ENCODE measurements at regions not wholly inside any gene's neighbourhood (a gene's known extent, or its start where the extent isn't known, plus 50 kb on each side); places are given as distances from the start of the nearest gene placed in this dataset.

DNA sequence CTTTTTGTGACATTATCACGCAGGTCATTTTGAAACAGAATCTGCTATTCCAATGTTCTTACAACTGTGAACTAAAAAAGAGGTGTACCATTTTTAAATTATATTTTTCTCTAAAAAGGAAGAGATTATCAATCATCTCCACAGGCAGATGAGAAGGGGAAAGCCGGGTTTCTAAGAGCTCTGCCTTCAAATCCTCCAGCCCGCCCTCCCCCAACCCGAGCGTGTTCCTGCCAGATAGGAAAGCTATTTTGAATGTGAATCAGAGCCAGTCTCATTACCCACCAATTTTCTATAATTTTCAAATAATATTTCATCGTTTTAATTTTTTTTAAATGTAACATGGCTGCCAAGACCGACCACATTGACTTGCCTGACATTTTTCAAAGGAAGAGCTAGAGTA lies 65.9 kb downstream of the KCNF1 start:
- TF ChIP-seq, protein P1, sequence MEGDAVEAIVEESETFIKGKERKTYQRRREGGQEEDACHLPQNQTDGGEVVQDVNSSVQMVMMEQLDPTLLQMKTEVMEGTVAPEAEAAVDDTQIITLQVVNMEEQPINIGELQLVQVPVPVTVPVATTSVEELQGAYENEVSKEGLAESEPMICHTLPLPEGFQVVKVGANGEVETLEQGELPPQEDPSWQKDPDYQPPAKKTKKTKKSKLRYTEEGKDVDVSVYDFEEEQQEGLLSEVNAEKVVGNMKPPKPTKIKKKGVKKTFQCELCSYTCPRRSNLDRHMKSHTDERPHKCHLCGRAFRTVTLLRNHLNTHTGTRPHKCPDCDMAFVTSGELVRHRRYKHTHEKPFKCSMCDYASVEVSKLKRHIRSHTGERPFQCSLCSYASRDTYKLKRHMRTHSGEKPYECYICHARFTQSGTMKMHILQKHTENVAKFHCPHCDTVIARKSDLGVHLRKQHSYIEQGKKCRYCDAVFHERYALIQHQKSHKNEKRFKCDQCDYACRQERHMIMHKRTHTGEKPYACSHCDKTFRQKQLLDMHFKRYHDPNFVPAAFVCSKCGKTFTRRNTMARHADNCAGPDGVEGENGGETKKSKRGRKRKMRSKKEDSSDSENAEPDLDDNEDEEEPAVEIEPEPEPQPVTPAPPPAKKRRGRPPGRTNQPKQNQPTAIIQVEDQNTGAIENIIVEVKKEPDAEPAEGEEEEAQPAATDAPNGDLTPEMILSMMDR (conservative IDR thresholded peaks at IDR 0.05; ENCODE audit: low read depth, low read length) = no peak
- no peak for TF ChIP-seq EZH2 (IDR thresholded peaks at IDR 0.05; ENCODE audit: borderline replicate concordance, low read depth, low read length, poor library complexity, severe bottlenecking)
